Ishikawa (cell line): ENCODE measurements at regions not wholly inside any gene's neighbourhood (a gene's known extent, or its start where the extent isn't known, plus 50 kb on each side); places are given as distances from the start of the nearest gene placed in this dataset.

Experiments
- CEBPB ChIP-seq: IDR thresholded peaks from 2 replicates; pipeline ENCODE4 v1.6.1; 2012
- CREB1 ChIP-seq: IDR thresholded peaks from 2 replicates; pipeline ENCODE4 v1.6.1; 2012; ENCODE audit warnings: low read depth
- EGR1 ChIP-seq: IDR thresholded peaks from 2 replicates; pipeline ENCODE4 v1.6.1; 2012
- EP300 ChIP-seq: IDR thresholded peaks from 2 replicates; pipeline ENCODE4 v1.6.1; 2012; ENCODE audit warnings: borderline replicate concordance
- FOXM1 ChIP-seq: IDR thresholded peaks from 2 replicates; pipeline ENCODE4 v1.6.1; 2012; ENCODE audit warnings: low read depth, borderline replicate concordance
- NFIC ChIP-seq: IDR thresholded peaks from 2 replicates; pipeline ENCODE4 v1.6.1; 2012
- RAD21 ChIP-seq: IDR thresholded peaks from 2 replicates; pipeline ENCODE4 v1.6.1; 2012; ENCODE audit warnings: low read depth
- TAF1 ChIP-seq: IDR thresholded peaks from 2 replicates; pipeline ENCODE4 v1.6.1; 2012; ENCODE audit warnings: low read depth, mild to moderate bottlenecking
- TCF12 ChIP-seq: IDR thresholded peaks from 2 replicates; pipeline ENCODE4 v1.6.1; 2012; ENCODE audit warnings: low read depth
- TEAD4 ChIP-seq: IDR thresholded peaks from 2 replicates; pipeline ENCODE4 v1.6.1; 2012
- YY1 ChIP-seq: IDR thresholded peaks from 2 replicates; pipeline ENCODE4 v1.6.1; 2012; ENCODE audit warnings: low read depth
- ZBTB7A ChIP-seq: IDR thresholded peaks from 2 replicates; pipeline ENCODE4 v1.6.1; 2012; ENCODE audit warnings: low read depth
- TF ChIP-seq, protein P1 (sequence below): IDR thresholded peaks from 2 replicates; pipeline ENCODE4 v1.6.1; 2012
- TF ChIP-seq, protein P2 (sequence below): IDR thresholded peaks from 2 replicates; pipeline ENCODE4 v1.6.1; 2012; ENCODE audit warnings: low read depth, mild to moderate bottlenecking
- TF ChIP-seq, protein P3 (sequence below): IDR thresholded peaks from 2 replicates; pipeline ENCODE4 v1.6.1; 2012

GRCh38 chr6:51273228-51273961 is 454.7 kb downstream of the TFAP2B start:
- TF ChIP-seq NFIC (no peak), RAD21 (no peak)
- TF ChIP-seq, protein P1, sequence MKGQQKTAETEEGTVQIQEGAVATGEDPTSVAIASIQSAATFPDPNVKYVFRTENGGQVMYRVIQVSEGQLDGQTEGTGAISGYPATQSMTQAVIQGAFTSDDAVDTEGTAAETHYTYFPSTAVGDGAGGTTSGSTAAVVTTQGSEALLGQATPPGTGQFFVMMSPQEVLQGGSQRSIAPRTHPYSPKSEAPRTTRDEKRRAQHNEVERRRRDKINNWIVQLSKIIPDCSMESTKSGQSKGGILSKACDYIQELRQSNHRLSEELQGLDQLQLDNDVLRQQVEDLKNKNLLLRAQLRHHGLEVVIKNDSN, result no peak

GRCh38 chr6:51277474-51277873 is 458.8 kb downstream of the TFAP2B start:
- TF ChIP-seq EP300, result no peak
- TF ChIP-seq, protein P2, sequence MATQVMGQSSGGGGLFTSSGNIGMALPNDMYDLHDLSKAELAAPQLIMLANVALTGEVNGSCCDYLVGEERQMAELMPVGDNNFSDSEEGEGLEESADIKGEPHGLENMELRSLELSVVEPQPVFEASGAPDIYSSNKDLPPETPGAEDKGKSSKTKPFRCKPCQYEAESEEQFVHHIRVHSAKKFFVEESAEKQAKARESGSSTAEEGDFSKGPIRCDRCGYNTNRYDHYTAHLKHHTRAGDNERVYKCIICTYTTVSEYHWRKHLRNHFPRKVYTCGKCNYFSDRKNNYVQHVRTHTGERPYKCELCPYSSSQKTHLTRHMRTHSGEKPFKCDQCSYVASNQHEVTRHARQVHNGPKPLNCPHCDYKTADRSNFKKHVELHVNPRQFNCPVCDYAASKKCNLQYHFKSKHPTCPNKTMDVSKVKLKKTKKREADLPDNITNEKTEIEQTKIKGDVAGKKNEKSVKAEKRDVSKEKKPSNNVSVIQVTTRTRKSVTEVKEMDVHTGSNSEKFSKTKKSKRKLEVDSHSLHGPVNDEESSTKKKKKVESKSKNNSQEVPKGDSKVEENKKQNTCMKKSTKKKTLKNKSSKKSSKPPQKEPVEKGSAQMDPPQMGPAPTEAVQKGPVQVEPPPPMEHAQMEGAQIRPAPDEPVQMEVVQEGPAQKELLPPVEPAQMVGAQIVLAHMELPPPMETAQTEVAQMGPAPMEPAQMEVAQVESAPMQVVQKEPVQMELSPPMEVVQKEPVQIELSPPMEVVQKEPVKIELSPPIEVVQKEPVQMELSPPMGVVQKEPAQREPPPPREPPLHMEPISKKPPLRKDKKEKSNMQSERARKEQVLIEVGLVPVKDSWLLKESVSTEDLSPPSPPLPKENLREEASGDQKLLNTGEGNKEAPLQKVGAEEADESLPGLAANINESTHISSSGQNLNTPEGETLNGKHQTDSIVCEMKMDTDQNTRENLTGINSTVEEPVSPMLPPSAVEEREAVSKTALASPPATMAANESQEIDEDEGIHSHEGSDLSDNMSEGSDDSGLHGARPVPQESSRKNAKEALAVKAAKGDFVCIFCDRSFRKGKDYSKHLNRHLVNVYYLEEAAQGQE, result no peak
- no peak for TF ChIP-seq TEAD4
- no peak for TF ChIP-seq CEBPB
- no peak for TF ChIP-seq TAF1
- TF ChIP-seq RAD21, result no peak
- TF ChIP-seq, protein P3, sequence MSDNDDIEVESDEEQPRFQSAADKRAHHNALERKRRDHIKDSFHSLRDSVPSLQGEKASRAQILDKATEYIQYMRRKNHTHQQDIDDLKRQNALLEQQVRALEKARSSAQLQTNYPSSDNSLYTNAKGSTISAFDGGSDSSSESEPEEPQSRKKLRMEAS, result no peak
- TF ChIP-seq, protein P1, result no peak
- no peak for TF ChIP-seq NFIC
- no peak for TF ChIP-seq YY1
- TF ChIP-seq ZBTB7A, result no peak
- no peak for TF ChIP-seq CREB1
- TF ChIP-seq EGR1, result no peak
- TF ChIP-seq TCF12, result no peak
- TF ChIP-seq FOXM1, result no peak

DNA sequence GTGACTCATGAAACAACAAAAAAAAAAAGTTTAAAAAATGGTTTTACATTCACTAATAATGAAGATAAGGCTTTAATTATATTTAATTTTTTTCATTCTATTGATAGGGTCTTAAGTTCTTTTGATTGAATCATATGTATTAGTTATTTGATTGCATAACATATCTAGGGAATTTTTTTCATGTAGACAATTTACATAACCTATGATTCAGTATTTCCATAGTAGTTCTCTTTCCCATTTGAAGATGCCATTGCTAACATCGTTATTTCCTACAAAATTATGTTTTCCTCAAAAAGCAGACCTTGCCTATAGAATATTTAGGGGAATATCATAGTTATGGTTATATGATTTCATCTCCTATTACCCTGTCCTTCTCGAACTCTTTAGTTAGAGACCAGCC is 463.4 kb downstream of the TFAP2B start:
- TF ChIP-seq EP300, result no peak
- no peak for TF ChIP-seq NFIC
- TF ChIP-seq, protein P3, result no peak
- no peak for TF ChIP-seq FOXM1
- no peak for TF ChIP-seq YY1
- no peak for TF ChIP-seq ZBTB7A
- no peak for TF ChIP-seq TEAD4
- TF ChIP-seq RAD21, result no peak
- no peak for TF ChIP-seq CEBPB
- TF ChIP-seq, protein P2, result no peak
- TF ChIP-seq CREB1, result no peak
- TF ChIP-seq TAF1, result no peak
- TF ChIP-seq, protein P1, result no peak

GRCh38 chr6:51283723-51284355 is 465.2 kb downstream of the TFAP2B start:
- TF ChIP-seq, protein P3, result no peak
- TF ChIP-seq TAF1, result no peak
- no peak for TF ChIP-seq NFIC
- no peak for TF ChIP-seq CREB1
- TF ChIP-seq, protein P1, result no peak

DNA sequence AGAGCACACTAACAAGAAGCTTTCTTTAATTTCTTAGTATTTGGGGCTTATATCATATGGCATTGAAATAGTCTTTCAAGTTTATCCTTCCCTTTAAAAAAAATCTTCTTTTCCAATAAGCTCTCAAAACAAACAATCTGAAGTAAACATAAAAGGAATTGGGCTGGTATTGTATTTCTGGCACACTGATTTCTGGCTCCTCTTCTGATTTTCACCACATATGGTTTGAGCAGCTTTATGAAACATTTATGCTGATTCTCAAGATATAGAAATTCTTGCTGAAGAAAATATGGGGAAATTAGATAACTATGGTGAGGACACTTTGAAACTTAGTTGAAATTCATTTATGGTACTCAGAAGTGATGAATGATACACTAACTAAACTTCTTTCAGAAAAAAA is 467.2 kb downstream of the TFAP2B start:
- no peak for TF ChIP-seq TAF1
- TF ChIP-seq RAD21, result no peak
- no peak for TF ChIP-seq YY1
- no peak for TF ChIP-seq TEAD4
- no peak for TF ChIP-seq ZBTB7A
- TF ChIP-seq, protein P1, result no peak
- TF ChIP-seq CREB1, result no peak
- TF ChIP-seq, protein P2, result no peak
- TF ChIP-seq, protein P3, result no peak
- no peak for TF ChIP-seq TCF12
- TF ChIP-seq EGR1, result no peak
- no peak for TF ChIP-seq EP300
- no peak for TF ChIP-seq NFIC
- no peak for TF ChIP-seq FOXM1
